SK-N-SH treated with all-trans-retinoic acid at 6 μM for 48 hours (cell line): ENCODE measurements at regions not wholly inside any gene's neighbourhood (a gene's known extent, or its start where the extent isn't known, plus 50 kb on each side); places are given as distances from the start of the nearest gene placed in this dataset.

Source experiments
- ATAC-seq: fragments of 200-7000 bp; cut with Tn5 transposase; 3 replicates; pipeline ENCODE4 v1.9.1; 2020; ENCODE audit warnings: mild to moderate bottlenecking, moderate library complexity
- ARNTL ChIP-seq: fragments of 450-650 bp; formaldehyde crosslinking; IDR thresholded peaks from 2 replicates; pipeline ENCODE4 v1.5.0; 2020; ENCODE audit warnings: low read depth, mild to moderate bottlenecking, moderate library complexity, borderline replicate concordance
- BACH2 ChIP-seq: fragments of 250-450 bp; sonication (Bioruptor Pico); IDR thresholded peaks from 2 replicates; pipeline ENCODE4 v1.9.0; 2021; ENCODE audit warnings: mild to moderate bottlenecking, borderline replicate concordance
- CSDC2 ChIP-seq: fragments of 250-450 bp; sonication (Bioruptor Pico); IDR thresholded peaks from 2 replicates; pipeline ENCODE4 v1.5.0; 2020; ENCODE audit warnings: mild to moderate bottlenecking, moderate library complexity
- CSRNP3 ChIP-seq: fragments of 250-450 bp; sonication (Bioruptor Pico); IDR thresholded peaks from 2 replicates; pipeline ENCODE4 v1.5.1; 2021; ENCODE audit warnings: mild to moderate bottlenecking, moderate library complexity
- ESRRG ChIP-seq: fragments of 250-450 bp; sonication (Bioruptor Pico); IDR thresholded peaks from 2 replicates; pipeline ENCODE4 v1.6.1; 2021; ENCODE audit warnings: mild to moderate bottlenecking
- GLIS3 ChIP-seq: fragments of 250-450 bp; sonication (Bioruptor Pico); IDR thresholded peaks from 2 replicates; pipeline ENCODE4 v1.5.0; 2020; ENCODE audit warnings: mild to moderate bottlenecking, moderate library complexity
- ISL1 ChIP-seq: fragments of 250-450 bp; sonication (Bioruptor Pico); IDR thresholded peaks from 2 replicates; pipeline ENCODE4 v2.1.2; 2022; ENCODE audit warnings: mild to moderate bottlenecking, moderate library complexity
- PPARA ChIP-seq: fragments of 250-450 bp; sonication (Bioruptor Pico); IDR thresholded peaks from 2 replicates; pipeline ENCODE4 v1.5.0; 2020; ENCODE audit warnings: mild to moderate bottlenecking, borderline replicate concordance
- RARB ChIP-seq: fragments of 250-450 bp; sonication (Bioruptor Pico); IDR thresholded peaks from 2 replicates; pipeline ENCODE4 v1.8.0; 2021; ENCODE audit warnings: mild to moderate bottlenecking, moderate library complexity
- SNAI2 ChIP-seq: fragments of 250-450 bp; sonication (Bioruptor Pico); IDR thresholded peaks from 2 replicates; pipeline ENCODE4 v1.5.0; 2020; ENCODE audit warnings: mild to moderate bottlenecking, moderate library complexity
- TCF4 ChIP-seq: fragments of 250-450 bp; sonication (Bioruptor Pico); IDR thresholded peaks from 2 replicates; pipeline ENCODE4 v1.8.0; 2021; ENCODE audit warnings: mild to moderate bottlenecking, moderate library complexity, borderline replicate concordance
- TOX ChIP-seq: fragments of 250-450 bp; sonication (Bioruptor Pico); IDR thresholded peaks from 2 replicates; pipeline ENCODE4 v1.8.0; 2021; ENCODE audit warnings: mild to moderate bottlenecking, moderate library complexity, borderline replicate concordance
- ZC3H10 ChIP-seq: fragments of 250-450 bp; sonication (Bioruptor Pico); IDR thresholded peaks from 2 replicates; pipeline ENCODE4 v1.5.1; 2021; ENCODE audit warnings: mild to moderate bottlenecking, moderate library complexity
- ZFP3 ChIP-seq: fragments of 250-450 bp; sonication (Bioruptor Pico); IDR thresholded peaks from 2 replicates; pipeline ENCODE4 v1.5.0; 2020; ENCODE audit warnings: mild to moderate bottlenecking, moderate library complexity
- ZFP30 ChIP-seq: fragments of 450-650 bp; formaldehyde crosslinking; IDR thresholded peaks from 2 replicates; pipeline ENCODE4 v1.5.0; 2022; ENCODE audit warnings: mild to moderate bottlenecking, moderate library complexity
- ZNF565 ChIP-seq: fragments of 450-650 bp; formaldehyde crosslinking; conservative IDR thresholded peaks from 2 replicates; pipeline ENCODE4 v1.5.0; 2020; ENCODE audit warnings: low read depth, mild to moderate bottlenecking, moderate library complexity
- ZNF8 ChIP-seq: fragments of 450-650 bp; formaldehyde crosslinking; IDR thresholded peaks from 2 replicates; pipeline ENCODE4 v1.5.0; 2020; ENCODE audit warnings: mild to moderate bottlenecking, moderate library complexity
- TF ChIP-seq, protein P1 (sequence below): fragments of 250-450 bp; sonication (Bioruptor Pico); IDR thresholded peaks from 2 replicates; pipeline ENCODE4 v1.8.0; 2021; ENCODE audit warnings: low read depth, mild to moderate bottlenecking, moderate library complexity, borderline replicate concordance
- TF ChIP-seq, protein P2 (sequence below): fragments of 250-450 bp; sonication (Bioruptor Pico); IDR thresholded peaks from 2 replicates; pipeline ENCODE4 v1.5.1; 2020; ENCODE audit warnings: low read depth, mild to moderate bottlenecking, moderate library complexity
- TF ChIP-seq, protein P3 (sequence below): fragments of 250-450 bp; sonication (Bioruptor Pico); IDR thresholded peaks from 2 replicates; pipeline ENCODE4 v1.5.0; 2020; ENCODE audit warnings: mild to moderate bottlenecking, moderate library complexity
- TF ChIP-seq, protein P4 (sequence below): fragments of 250-450 bp; sonication (Bioruptor Pico); IDR thresholded peaks from 2 replicates; pipeline ENCODE4 v1.8.0; 2020; ENCODE audit warnings: mild to moderate bottlenecking, moderate library complexity, borderline replicate concordance

DNA sequence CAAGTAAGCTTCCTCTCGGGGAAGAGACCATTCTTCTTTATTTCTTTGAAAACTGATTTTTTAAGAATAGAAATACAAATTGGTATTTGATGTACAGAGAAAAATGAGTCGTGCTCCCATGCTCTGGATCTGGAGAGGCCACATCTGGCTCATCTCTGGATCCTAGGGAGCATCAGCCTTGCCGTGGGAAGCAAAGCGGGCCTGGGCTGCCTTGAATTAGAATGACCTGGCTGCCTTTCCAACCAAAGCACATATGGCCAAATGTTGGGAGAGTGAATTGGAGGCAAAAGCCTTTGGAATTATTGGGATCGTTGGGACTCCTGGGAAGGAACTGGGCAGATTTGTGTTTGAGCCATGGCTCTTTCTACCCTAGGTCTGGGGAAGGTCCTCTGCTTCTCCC lies 80.0 kb downstream of the SLC25A47 start (continued):
- TF ChIP-seq, protein P1, sequence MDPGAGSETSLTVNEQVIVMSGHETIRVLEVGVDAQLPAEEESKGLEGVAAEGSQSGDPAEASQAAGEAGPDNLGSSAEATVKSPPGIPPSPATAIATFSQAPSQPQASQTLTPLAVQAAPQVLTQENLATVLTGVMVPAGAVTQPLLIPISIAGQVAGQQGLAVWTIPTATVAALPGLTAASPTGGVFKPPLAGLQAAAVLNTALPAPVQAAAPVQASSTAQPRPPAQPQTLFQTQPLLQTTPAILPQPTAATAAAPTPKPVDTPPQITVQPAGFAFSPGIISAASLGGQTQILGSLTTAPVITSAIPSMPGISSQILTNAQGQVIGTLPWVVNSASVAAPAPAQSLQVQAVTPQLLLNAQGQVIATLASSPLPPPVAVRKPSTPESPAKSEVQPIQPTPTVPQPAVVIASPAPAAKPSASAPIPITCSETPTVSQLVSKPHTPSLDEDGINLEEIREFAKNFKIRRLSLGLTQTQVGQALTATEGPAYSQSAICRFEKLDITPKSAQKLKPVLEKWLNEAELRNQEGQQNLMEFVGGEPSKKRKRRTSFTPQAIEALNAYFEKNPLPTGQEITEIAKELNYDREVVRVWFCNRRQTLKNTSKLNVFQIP (CRISPR knock-in tag), result no peak
- TF ChIP-seq, protein P2, sequence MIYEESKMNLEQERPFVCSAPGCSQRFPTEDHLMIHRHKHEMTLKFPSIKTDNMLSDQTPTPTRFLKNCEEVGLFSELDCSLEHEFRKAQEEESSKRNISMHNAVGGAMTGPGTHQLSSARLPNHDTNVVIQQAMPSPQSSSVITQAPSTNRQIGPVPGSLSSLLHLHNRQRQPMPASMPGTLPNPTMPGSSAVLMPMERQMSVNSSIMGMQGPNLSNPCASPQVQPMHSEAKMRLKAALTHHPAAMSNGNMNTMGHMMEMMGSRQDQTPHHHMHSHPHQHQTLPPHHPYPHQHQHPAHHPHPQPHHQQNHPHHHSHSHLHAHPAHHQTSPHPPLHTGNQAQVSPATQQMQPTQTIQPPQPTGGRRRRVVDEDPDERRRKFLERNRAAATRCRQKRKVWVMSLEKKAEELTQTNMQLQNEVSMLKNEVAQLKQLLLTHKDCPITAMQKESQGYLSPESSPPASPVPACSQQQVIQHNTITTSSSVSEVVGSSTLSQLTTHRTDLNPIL, result no peak
- TF ChIP-seq ZFP3 (CRISPR knock-in tag), result no peak
- TF ChIP-seq, all 23 proteins: peak for 0

DNA sequence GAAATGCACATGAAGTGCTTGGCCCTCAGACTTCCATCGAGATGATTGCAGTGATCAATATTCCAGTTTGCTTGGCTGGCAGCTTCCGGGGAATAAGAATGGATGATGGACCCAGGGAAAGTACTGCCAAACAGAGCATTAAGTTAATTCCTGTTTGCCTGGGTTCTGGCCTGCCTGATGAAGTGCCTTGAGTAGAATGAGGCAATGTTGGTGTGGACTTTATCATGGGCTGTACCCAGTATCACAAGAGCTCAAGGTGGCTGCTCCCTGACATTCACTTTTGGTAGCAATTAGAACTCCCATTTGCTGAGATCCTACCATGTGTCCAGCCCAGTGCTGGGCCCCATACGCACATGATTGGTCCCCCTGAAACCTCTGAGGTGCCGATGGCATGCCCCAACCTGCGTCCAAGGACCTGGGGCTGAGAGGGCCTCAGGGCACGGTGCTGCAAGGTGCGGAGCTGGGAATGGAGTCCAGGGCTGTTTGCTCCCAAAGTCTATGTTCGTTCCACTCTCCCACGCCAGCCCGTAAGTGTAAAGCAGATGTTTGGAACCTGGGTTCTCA lies 80.7 kb downstream of the SLC25A47 start:
- no peak for TF ChIP-seq ZNF565 (CRISPR knock-in tag)
- no peak for TF ChIP-seq ZNF8
- no peak for TF ChIP-seq CSDC2 (CRISPR knock-in tag)
- TF ChIP-seq BACH2 (CRISPR knock-in tag), result no peak
- no peak for TF ChIP-seq ESRRG (CRISPR knock-in tag)
- TF ChIP-seq RARB (CRISPR knock-in tag), result no peak
- no peak for TF ChIP-seq ZFP30 (CRISPR knock-in tag)
- TF ChIP-seq, protein P3, sequence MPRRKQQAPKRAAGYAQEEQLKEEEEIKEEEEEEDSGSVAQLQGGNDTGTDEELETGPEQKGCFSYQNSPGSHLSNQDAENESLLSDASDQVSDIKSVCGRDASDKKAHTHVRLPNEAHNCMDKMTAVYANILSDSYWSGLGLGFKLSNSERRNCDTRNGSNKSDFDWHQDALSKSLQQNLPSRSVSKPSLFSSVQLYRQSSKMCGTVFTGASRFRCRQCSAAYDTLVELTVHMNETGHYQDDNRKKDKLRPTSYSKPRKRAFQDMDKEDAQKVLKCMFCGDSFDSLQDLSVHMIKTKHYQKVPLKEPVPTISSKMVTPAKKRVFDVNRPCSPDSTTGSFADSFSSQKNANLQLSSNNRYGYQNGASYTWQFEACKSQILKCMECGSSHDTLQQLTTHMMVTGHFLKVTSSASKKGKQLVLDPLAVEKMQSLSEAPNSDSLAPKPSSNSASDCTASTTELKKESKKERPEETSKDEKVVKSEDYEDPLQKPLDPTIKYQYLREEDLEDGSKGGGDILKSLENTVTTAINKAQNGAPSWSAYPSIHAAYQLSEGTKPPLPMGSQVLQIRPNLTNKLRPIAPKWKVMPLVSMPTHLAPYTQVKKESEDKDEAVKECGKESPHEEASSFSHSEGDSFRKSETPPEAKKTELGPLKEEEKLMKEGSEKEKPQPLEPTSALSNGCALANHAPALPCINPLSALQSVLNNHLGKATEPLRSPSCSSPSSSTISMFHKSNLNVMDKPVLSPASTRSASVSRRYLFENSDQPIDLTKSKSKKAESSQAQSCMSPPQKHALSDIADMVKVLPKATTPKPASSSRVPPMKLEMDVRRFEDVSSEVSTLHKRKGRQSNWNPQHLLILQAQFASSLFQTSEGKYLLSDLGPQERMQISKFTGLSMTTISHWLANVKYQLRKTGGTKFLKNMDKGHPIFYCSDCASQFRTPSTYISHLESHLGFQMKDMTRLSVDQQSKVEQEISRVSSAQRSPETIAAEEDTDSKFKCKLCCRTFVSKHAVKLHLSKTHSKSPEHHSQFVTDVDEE (CRISPR knock-in tag), result no peak
- TF ChIP-seq SNAI2 (CRISPR knock-in tag), result no peak
- TF ChIP-seq ZC3H10 (CRISPR knock-in tag), result no peak
- TF ChIP-seq PPARA (CRISPR knock-in tag), result no peak
- no peak for ATAC-seq

- TF ChIP-seq, protein P4, sequence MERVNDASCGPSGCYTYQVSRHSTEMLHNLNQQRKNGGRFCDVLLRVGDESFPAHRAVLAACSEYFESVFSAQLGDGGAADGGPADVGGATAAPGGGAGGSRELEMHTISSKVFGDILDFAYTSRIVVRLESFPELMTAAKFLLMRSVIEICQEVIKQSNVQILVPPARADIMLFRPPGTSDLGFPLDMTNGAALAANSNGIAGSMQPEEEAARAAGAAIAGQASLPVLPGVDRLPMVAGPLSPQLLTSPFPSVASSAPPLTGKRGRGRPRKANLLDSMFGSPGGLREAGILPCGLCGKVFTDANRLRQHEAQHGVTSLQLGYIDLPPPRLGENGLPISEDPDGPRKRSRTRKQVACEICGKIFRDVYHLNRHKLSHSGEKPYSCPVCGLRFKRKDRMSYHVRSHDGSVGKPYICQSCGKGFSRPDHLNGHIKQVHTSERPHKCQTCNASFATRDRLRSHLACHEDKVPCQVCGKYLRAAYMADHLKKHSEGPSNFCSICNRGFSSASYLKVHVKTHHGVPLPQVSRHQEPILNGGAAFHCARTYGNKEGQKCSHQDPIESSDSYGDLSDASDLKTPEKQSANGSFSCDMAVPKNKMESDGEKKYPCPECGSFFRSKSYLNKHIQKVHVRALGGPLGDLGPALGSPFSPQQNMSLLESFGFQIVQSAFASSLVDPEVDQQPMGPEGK (CRISPR knock-in tag), result no peak
- TF ChIP-seq SNAI2 (CRISPR knock-in tag) (no peak), BACH2 (CRISPR knock-in tag) (no peak), ZFP3 (CRISPR knock-in tag) (no peak), CSDC2 (CRISPR knock-in tag) (no peak), ISL1 (CRISPR knock-in tag) (no peak), ZNF8 (no peak), ESRRG (CRISPR knock-in tag) (no peak), TOX (CRISPR knock-in tag) (no peak), GLIS3 (CRISPR knock-in tag) (no peak), ZNF565 (CRISPR knock-in tag) (no peak), TCF4 (no peak), ZFP30 (CRISPR knock-in tag) (no peak), ZC3H10 (CRISPR knock-in tag) (no peak), PPARA (CRISPR knock-in tag) (no peak), ARNTL (CRISPR knock-in tag) (no peak), CSRNP3 (no peak)
- TF ChIP-seq, protein P1 (CRISPR knock-in tag), result no peak
- TF ChIP-seq, protein P3 (CRISPR knock-in tag), result no peak
- no peak for ATAC-seq
These were observed 81.3 kb downstream of the SLC25A47 start for GRCh38 chr14:100404419-100404818.
